ENCODE measurements at regions not wholly inside any gene's neighbourhood (a gene's known extent, or its start where the extent isn't known, plus 50 kb on each side); places are given as distances from the start of the nearest gene placed in this dataset.
"Not testable (repeated sequence)": the region's sequence is repeated elsewhere in the genome, so short reads cannot be mapped to it uniquely, and the experiment has no call there.

DNA sequence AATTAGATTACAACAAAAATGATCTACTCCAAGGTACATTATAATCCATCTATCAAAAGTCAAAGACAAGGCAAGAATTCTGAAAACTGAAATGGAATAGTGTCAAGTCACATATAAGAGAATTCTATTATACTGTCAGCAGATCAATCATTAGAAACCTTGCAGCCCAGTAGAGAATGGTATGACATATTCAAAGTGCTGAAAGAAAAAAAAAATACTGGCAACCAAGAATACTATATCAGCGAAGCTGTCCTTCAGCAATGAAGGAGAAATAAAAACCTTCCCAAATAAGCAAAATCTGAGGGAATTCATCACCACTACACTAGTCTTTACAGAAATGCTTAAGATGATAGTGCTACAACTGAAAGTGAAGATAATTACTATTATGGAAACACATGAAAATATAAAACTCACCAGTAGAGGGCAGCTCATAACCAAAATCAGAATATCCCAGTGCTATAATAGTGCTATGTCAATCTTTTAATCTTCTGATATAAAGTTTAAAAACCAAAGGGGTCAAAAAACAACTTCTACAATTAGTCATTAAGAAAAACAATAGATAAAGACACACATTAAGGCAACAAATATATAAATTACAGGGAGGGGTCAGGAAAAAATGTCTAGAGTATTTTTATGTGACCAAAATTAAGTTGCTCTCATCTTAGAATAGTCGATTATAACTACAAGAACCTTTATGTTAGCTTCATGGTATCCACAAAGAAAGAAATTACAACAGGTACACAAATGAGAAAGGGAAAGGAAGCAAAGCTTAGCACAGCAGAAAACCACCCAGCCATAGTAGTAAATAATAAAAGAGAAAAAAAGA lies 190.7 kb upstream of the CNTN6 start:
- Histone ChIP-seq H3K4me3 (replicated peaks in 1 of 3) (no peak overlapping the region), H3K27ac (no peak overlapping the region), H3K36me3 (no peaks in the 10 kb centered on the region), H3K27me3 (no peaks in the 10 kb centered on the region), H3K9me3 (no peaks in the 10 kb centered on the region), H3K4me1 (no peaks in the 10 kb centered on the region)
- DNase-seq = no peak
- TF ChIP-seq POLR2A (IDR thresholded peaks at IDR 0.05) = no peak
- TF ChIP-seq, protein P1, sequence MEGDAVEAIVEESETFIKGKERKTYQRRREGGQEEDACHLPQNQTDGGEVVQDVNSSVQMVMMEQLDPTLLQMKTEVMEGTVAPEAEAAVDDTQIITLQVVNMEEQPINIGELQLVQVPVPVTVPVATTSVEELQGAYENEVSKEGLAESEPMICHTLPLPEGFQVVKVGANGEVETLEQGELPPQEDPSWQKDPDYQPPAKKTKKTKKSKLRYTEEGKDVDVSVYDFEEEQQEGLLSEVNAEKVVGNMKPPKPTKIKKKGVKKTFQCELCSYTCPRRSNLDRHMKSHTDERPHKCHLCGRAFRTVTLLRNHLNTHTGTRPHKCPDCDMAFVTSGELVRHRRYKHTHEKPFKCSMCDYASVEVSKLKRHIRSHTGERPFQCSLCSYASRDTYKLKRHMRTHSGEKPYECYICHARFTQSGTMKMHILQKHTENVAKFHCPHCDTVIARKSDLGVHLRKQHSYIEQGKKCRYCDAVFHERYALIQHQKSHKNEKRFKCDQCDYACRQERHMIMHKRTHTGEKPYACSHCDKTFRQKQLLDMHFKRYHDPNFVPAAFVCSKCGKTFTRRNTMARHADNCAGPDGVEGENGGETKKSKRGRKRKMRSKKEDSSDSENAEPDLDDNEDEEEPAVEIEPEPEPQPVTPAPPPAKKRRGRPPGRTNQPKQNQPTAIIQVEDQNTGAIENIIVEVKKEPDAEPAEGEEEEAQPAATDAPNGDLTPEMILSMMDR (IDR thresholded peaks at IDR 0.05) = no peak
- 52 to 55% methylated on average over 2 of the region's 2 CpGs for WGBS, 2 donors
- intact Hi-C loops (cut with DNase I) = no loop called here

DNA sequence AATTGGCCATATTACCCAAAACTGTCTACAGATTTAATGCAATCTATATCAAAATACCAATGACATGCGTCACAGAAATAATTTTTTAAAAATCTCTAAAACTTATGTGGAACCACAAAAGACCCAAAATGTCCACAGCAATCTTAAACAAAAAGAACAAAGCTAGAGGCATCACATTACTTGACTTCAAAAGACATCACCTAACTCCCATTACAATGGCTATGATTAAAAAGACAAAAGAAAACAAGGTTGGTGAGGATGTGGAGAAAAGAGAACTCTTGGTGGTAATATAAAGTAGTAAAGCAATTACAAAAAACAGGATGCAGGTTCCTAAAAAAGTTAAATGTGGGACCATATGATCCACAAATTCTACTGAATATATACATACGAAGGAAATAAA lies 187.6 kb upstream of the CNTN6 start:
- no peaks in the 10 kb centered on the region for H3K4me1 ChIP-seq
- H3K27ac ChIP-seq = no peak overlapping the region
- no peak for DNase-seq
- H3K9me3 ChIP-seq = no peaks in the 10 kb centered on the region
- WGBS, 2 donors = 88 to 90% methylated on average over 2 of the region's 2 CpGs
- H3K27me3 ChIP-seq = no peaks in the 10 kb centered on the region
- TF ChIP-seq, protein P1 (IDR thresholded peaks at IDR 0.05) = no peak
- TF ChIP-seq POLR2A (IDR thresholded peaks at IDR 0.05) = no peak
- H3K4me3 ChIP-seq (replicated peaks in 1 of 3) = no peak overlapping the region
- intact Hi-C loops (cut with DNase I) = no loop called here
- no peaks in the 10 kb centered on the region for H3K36me3 ChIP-seq

- no peaks in the 10 kb centered on the region for H3K36me3 ChIP-seq
- WGBS, 2 donors = 63 to 72% methylated on average over 3 of the region's 3 CpGs
- no peak for TF ChIP-seq POLR2A (IDR thresholded peaks at IDR 0.05)
- TF ChIP-seq, protein P1 (IDR thresholded peaks at IDR 0.05) = no peak
- H3K4me3 ChIP-seq (replicated peaks in 1 of 3) = no peak overlapping the region
- H3K27me3 ChIP-seq = no peaks in the 10 kb centered on the region
- H3K4me1 ChIP-seq = no peaks in the 10 kb centered on the region
- H3K9me3 ChIP-seq = no peaks in the 10 kb centered on the region
- DNase-seq = no peak
- H3K27ac ChIP-seq = no peak overlapping the region
- intact Hi-C loops (cut with DNase I) = no loop called here
Measured at GRCh38 chr3:906739-907138, 186.1 kb upstream of the CNTN6 start.

DNA sequence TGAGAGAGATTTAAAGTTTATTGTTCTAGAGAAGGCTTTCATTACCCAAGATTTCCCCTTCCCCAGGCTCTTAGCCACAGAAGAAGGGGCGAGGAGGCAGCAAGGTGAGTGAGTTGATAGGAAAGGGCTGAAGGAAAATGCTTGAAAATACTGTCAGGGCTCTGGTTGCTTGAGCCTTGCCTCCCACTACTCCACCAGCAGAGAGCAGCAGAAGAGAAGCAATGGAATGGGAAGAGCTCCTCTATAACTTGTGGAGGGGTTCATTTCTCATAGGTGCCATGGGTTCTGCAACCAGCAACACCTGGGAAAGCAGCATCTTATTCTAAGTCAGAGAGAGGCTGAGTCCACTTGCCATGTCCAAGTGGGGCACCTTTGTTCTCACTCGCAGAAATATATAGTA lies 184.0 kb upstream of the CNTN6 start:
- H3K27me3 ChIP-seq = no peaks in the 10 kb centered on the region
- TF ChIP-seq POLR2A (IDR thresholded peaks at IDR 0.05) = no peak
- TF ChIP-seq, protein P1 (IDR thresholded peaks at IDR 0.05) = no peak
- H3K9me3 ChIP-seq = no peaks in the 10 kb centered on the region
- no peaks in the 10 kb centered on the region for H3K4me1 ChIP-seq
- 61 to 64% methylated on average over 2 of the region's 2 CpGs for WGBS, 2 donors
- no peak overlapping the region for H3K27ac ChIP-seq
- intact Hi-C loops (cut with DNase I) = no loop called here
- no peaks in the 10 kb centered on the region for H3K36me3 ChIP-seq
- no peak overlapping the region for H3K4me3 ChIP-seq (replicated peaks in 1 of 3)
- DNase-seq = no peak

- H3K27ac ChIP-seq; H3K27me3 ChIP-seq; DNase-seq; intact Hi-C loops (cut with DNase I); H3K36me3 ChIP-seq; H3K4me3 ChIP-seq (replicated peaks in 1 of 3); H3K9me3 ChIP-seq; H3K4me1 ChIP-seq: not testable (repeated sequence)
- WGBS, 2 donors = 82 to 83% methylated on average over 4 of the region's 4 CpGs
Measured at GRCh38 chr3:912717-913116, 180.1 kb upstream of the CNTN6 start.
